Stimulated activated CD8-positive, alpha-beta memory T cell treated with anti-CD3 and anti-CD28 coated beads, Interleukin-15, amount 100 ng/mL, for 48 hours (primary cell): ENCODE measurements at regions not wholly inside any gene's neighbourhood (a gene's known extent, or its start where the extent isn't known, plus 50 kb on each side); places are given as distances from the start of the nearest gene placed in this dataset.
"Not testable (repeated sequence)": the region's sequence is repeated elsewhere in the genome, so short reads cannot be mapped to it uniquely, and the experiment has no call there.

Experiments used
- DNase-seq, 2 donors: peaks; one replicate each; pipeline ENCODE4 v3.0.0-alpha.2; 2020; ENCODE audit warnings: low read depth in 2 of 2

- DNase-seq = no peak
Observed at GRCh38 chr4:81375745-81376144, 96.0 kb downstream of the RASGEF1B start.

DNA sequence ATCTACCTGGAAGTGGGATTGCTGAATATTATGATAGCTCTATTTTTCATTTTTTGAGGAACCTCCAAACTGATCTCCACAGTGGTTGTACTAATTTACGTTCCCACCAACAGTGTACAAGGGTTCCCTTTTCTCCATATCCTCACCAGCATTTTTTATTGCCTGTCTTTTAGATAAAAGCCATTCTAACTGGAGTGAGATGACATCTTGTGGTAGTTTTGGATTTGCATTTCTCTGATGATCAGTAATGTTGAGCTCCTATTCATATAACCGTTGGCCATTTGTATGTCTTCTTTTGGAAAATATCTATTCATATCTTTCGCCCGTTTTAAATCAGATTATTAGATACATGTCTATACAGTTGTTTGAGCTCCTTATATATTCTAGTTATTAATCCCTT, 101.8 kb downstream of the RASGEF1B start:
- DNase-seq = no peak

DNA sequence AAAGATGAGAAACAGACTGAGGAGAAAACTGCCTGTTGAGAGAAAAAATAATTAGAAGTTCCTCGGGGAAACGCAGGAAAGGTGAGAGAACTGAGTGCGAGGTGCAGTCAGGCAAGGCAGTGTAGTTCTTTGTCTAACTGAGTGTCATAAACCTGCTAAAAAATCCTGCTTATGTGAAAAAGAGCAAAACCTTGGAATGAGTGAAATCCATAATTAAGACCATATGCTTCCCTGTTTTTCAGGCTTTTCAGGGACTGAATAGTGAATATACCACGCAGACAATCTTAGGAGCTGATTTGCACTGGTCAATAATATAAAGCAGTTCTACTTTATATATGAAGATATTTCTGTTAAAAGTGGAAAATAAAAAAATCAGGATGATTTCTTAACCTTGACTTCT, 104.9 kb downstream of the RASGEF1B start:
- DNase-seq = no peak

GRCh38 chr4:81360737-81361136, 111.0 kb downstream of the RASGEF1B start:
- no peak for DNase-seq

DNA sequence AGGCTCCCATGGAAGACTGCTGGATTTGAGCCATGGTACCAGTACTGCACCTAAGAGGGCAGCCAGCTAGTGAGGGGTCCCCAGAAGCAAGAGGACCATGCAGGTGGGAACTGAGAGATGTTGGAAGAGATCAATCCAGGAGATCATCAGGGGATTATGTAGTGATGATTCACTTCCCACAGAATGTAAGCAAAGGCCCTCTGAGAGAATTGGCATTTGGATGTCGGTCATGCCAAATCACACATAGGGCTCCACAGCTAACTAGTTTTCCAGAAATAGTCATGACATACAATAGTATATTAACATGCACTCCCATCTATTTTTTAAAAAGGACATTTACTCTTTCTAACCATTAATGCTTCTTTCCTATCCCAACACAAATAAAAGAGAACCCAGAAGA, 112.5 kb downstream of the RASGEF1B start:
- no peak for DNase-seq

- no peak for DNase-seq
Observed at GRCh38 chr4:81358154-81358553, 113.6 kb downstream of the RASGEF1B start.

GRCh38 chr4:81356621-81357020, 115.1 kb downstream of the RASGEF1B start:
- DNase-seq = no peak

DNA sequence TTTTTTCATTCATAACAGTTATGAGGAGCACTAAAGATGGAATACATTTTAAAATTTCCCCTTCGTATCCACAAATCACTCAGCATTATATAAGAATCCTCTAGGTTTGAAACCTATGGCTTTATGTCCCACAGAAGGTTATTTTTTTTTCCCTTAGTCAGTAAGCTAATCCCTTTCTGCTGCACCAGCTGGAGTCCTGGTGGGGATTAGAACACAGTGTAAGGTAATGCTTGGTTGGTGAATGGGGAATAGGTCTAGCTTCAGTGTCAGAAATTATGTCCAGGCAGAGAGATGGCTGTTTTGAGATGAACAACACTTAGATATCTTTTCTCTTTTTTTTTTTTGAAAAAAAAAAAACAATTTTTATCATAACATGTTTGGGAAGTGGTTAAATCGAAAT, 116.6 kb downstream of the RASGEF1B start:
- DNase-seq = no peak

DNA sequence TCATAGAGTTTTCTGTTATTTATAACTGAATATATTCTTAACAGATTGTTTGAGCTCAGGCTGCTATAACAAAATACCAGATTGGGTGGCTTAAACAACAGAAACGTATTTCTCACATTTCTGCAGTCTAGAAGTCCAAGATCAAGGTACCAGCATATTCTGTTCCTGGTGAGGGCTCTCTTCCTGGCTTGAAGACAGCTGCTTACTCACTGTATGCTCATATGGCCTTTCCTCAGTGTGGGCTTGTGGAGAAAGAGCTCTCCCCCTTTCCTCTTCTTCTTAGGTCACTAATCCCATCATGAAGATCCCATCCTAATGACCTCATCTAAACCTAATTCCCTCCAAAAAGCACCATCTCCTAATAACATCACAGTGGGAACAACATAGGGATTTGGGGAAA, 117.8 kb downstream of the RASGEF1B start:
- DNase-seq = no peak

- DNase-seq = no peak
Observed at GRCh38 chr4:81352446-81352835, 119.3 kb downstream of the RASGEF1B start.

- peak; percentile 27 to 31 for DNase-seq
Observed at GRCh38 chr4:81351654-81352445, 119.9 kb downstream of the RASGEF1B start.

DNA sequence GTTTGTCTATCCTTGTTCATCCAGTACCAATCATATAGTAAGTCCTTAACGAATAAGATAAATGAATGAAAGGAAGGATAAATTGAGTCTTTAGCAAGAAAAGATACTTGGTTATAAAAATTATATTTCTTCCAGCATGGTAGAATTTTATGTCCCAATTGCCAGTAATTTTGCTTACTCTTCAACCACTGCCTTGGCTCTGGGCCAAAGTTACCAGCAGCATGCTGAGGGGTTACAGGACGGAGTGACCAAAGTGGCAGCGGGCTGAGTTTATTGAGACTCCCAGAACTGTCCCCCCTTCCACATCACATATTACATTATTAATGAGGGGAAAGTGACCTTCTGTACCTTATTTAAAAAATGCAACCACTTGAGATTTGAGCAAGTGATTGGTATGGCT, 121.7 kb downstream of the RASGEF1B start:
- no peak for DNase-seq

DNA sequence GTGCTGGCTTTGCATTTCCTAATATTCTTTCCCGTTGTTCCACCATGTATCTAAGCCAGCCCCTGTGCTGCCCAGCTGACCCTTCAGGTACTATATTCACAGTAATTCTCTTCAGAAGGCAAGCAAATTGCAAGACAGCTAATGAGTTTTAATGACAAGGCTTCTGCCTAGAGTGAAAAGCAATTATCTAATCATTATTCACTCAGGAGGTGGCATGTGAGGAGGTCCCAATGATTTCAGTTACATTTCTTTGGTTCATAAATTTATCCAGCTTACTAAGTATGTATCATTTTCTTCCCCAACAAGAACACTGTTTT, 123.0 kb downstream of the RASGEF1B start:
- no peak for DNase-seq

- DNase-seq = no peak
Observed at GRCh38 chr4:81348086-81348777, 123.5 kb downstream of the RASGEF1B start.

DNA sequence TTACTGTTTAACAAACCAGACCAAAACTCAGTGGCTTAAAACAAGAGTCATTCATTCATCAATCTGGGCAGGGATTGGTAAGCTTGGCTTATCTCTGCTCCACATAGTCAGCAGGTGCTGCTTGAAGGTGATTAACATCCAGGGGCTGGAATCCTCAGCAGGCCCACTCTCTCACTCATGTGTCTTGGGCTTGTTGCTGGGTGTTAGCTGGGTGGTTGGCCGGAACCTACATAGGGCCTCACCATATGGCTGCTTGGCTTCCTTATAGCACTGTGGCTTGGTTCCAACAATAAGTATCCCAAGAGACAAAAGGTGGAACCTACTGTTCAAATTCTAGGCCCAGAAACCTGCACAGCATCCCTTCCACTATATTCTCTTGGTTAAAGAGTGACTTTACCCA, 125.0 kb downstream of the RASGEF1B start:
- no peak for DNase-seq

DNA sequence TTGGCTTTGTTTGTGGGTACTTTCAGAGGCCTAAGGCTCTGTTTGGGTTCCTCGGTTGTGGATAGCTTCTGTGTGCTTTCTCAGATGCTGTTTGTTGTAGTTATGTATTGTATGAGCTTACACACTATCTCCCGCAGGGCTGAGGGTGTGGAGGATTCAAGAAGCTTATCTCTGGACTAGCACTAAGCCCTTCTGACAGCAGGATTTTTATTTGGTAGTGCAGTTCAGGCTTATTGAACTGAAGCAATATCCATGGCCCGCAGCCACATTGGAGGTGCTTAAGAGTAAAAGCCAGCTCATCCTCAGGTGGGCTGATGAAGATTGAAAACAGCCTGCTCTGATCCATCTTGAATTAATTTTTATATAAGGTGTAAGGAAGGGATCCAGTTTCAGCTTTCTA, 128.2 kb downstream of the RASGEF1B start:
- no peak for DNase-seq

- DNase-seq = no peak
Observed at GRCh38 chr4:81343046-81343445, 128.0 kb upstream of the PRKG2 start.

- no peak for DNase-seq
Observed at GRCh38 chr4:81337211-81337610, 122.2 kb upstream of the PRKG2 start.

- DNase-seq = no peak
Observed at GRCh38 chr4:81335122-81335912, 120.3 kb upstream of the PRKG2 start.

GRCh38 chr4:81330018-81330417, 115.0 kb upstream of the PRKG2 start:
- DNase-seq = no peak

DNA sequence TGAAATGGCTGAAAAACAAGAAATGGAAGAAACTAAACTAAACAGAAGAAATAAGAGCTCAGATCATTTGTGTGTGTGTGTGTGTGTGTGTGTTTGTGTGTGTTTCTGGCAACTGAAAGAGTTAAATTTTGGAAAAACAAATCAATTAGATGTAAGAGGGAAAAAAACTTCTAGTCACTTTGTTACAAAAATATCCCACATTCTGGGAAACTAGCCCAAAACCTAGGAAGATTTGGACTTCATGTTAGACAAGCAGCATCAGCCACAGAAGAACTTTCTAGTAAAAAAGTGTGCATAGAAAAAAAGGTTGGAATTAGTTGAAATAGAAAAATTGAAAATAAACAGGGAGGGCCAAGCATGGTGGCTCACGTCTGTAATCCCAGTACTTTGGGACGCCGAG, 111.6 kb upstream of the PRKG2 start:
- no peak for DNase-seq

DNA sequence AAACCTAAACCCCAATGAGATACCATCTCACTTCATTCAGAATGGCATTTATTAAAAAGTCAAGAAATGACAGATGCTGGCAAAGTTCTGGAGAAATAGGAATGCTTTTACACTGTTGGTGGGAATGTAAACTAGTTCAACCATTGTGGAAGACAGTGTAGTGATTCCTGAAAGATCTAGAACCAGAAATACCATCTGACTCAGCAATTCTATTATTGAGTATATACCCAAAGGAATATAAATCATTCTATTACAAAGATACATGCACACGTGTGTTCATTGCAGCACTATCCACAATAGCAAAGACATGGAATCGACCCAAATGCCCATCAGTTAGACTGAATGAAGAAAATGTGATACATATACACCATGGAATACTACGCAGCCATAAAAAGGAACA, 109.6 kb upstream of the PRKG2 start:
- not testable (repeated sequence) for DNase-seq

DNA sequence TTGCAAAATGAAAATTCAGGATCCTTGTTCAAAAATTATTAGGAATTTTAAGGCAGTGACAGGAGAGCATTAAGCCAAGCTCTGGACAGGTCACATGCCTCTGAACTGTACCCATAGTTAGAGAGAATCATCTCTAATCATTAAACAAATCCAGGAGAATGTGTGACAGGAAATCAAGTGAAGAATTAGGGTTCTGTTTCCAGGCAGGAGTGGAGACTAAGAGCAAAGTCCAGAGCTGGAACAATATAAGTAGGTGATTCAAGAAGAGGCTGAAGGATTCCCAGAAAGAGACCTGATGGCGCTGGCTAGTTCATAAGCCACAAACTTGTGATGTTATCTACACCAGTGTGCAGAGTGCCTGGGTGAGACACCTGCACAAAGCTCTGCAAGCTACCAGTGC, 104.6 kb upstream of the PRKG2 start:
- DNase-seq = no peak
